ENCODE measurements at regions not wholly inside any gene's neighbourhood (a gene's known extent, or its start where the extent isn't known, plus 50 kb on each side); places are given as distances from the start of the nearest gene placed in this dataset.

GRCh38 chr18:26741758-26742157, 123.7 kb downstream of the AQP4 start:
- no peaks in the 10 kb centered on the region for H3K27me3 Mint-ChIP-seq (ENCODE audit: low read depth)
- H3K9me3 Mint-ChIP-seq = peaks cover 4% of the 10 kb centered on the region
- no peaks in the 10 kb centered on the region for H3K36me3 Mint-ChIP-seq (ENCODE audit: low read depth)
- H3K4me3 Mint-ChIP-seq = no peak overlapping the region
- TF ChIP-seq, protein P1, sequence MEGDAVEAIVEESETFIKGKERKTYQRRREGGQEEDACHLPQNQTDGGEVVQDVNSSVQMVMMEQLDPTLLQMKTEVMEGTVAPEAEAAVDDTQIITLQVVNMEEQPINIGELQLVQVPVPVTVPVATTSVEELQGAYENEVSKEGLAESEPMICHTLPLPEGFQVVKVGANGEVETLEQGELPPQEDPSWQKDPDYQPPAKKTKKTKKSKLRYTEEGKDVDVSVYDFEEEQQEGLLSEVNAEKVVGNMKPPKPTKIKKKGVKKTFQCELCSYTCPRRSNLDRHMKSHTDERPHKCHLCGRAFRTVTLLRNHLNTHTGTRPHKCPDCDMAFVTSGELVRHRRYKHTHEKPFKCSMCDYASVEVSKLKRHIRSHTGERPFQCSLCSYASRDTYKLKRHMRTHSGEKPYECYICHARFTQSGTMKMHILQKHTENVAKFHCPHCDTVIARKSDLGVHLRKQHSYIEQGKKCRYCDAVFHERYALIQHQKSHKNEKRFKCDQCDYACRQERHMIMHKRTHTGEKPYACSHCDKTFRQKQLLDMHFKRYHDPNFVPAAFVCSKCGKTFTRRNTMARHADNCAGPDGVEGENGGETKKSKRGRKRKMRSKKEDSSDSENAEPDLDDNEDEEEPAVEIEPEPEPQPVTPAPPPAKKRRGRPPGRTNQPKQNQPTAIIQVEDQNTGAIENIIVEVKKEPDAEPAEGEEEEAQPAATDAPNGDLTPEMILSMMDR (IDR thresholded peaks at IDR 0.05; ENCODE audit: unreplicated experiment in 3 of 3) = no peak
- no peak overlapping the region for H3K27ac Mint-ChIP-seq
- H3K4me1 Mint-ChIP-seq = peaks cover 19% of the 10 kb centered on the region

DNA sequence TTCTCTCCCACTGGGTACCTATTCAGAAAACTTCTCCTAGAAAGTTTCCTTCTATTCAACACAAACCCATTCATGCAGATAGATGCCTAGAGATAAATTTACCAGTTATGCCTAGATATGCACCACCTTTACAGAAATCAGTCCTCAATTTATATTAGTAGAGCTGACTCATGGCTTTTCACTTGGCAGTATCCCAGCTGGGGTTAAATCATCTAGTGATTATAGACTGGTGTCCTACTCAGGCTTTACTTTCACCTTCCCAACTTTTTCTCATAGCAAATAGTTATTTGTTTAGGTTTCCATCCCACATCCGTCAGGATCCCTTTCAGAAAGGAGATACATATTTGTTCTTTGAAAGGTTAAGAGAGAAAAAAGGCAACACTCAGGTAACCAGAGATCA, 124.5 kb downstream of the AQP4 start:
- peaks cover 4% of the 10 kb centered on the region for H3K9me3 Mint-ChIP-seq
- no peaks in the 10 kb centered on the region for H3K36me3 Mint-ChIP-seq (ENCODE audit: low read depth)
- H3K27ac Mint-ChIP-seq = no peak overlapping the region
- H3K4me1 Mint-ChIP-seq = peaks cover 12% of the 10 kb centered on the region
- H3K27me3 Mint-ChIP-seq (ENCODE audit: low read depth) = no peaks in the 10 kb centered on the region
- TF ChIP-seq, protein P1 (IDR thresholded peaks at IDR 0.05; ENCODE audit: unreplicated experiment in 3 of 3) = no peak
- H3K4me3 Mint-ChIP-seq = no peak overlapping the region

- H3K4me3 Mint-ChIP-seq = no peak overlapping the region
- TF ChIP-seq, protein P1 (IDR thresholded peaks at IDR 0.05; ENCODE audit: unreplicated experiment in 3 of 3) = no peak
- peaks cover 5% of the 10 kb centered on the region for H3K4me1 Mint-ChIP-seq
- H3K27ac Mint-ChIP-seq = no peak overlapping the region
- peaks cover 4% of the 10 kb centered on the region for H3K9me3 Mint-ChIP-seq
- H3K27me3 Mint-ChIP-seq (ENCODE audit: low read depth) = no peaks in the 10 kb centered on the region
- H3K36me3 Mint-ChIP-seq (ENCODE audit: low read depth) = no peaks in the 10 kb centered on the region
Measured at GRCh38 chr18:26740396-26740795, 125.1 kb downstream of the AQP4 start.

- no peaks in the 10 kb centered on the region for H3K36me3 Mint-ChIP-seq (ENCODE audit: low read depth)
- H3K4me3 Mint-ChIP-seq = no peak overlapping the region
- TF ChIP-seq, protein P1 (IDR thresholded peaks at IDR 0.05; ENCODE audit: unreplicated experiment in 3 of 3) = no peak
- H3K27ac Mint-ChIP-seq = no peak overlapping the region
- peaks cover 6% of the 10 kb centered on the region for H3K9me3 Mint-ChIP-seq
- H3K4me1 Mint-ChIP-seq = no peaks in the 10 kb centered on the region
- no peaks in the 10 kb centered on the region for H3K27me3 Mint-ChIP-seq (ENCODE audit: low read depth)
Measured at GRCh38 chr18:26738706-26739105, 126.8 kb downstream of the AQP4 start.

- TF ChIP-seq, protein P1 (IDR thresholded peaks at IDR 0.05; ENCODE audit: unreplicated experiment in 3 of 3) = no peak
- H3K27me3 Mint-ChIP-seq (ENCODE audit: low read depth) = no peaks in the 10 kb centered on the region
- H3K36me3 Mint-ChIP-seq (ENCODE audit: low read depth) = no peaks in the 10 kb centered on the region
- H3K27ac Mint-ChIP-seq = no peak overlapping the region
- H3K9me3 Mint-ChIP-seq = peaks cover 6% of the 10 kb centered on the region
- H3K4me1 Mint-ChIP-seq = no peaks in the 10 kb centered on the region
- H3K4me3 Mint-ChIP-seq = no peak overlapping the region
Measured at GRCh38 chr18:26736301-26736700, 129.2 kb downstream of the AQP4 start.

- no peaks in the 10 kb centered on the region for H3K27me3 Mint-ChIP-seq (ENCODE audit: low read depth)
- H3K27ac Mint-ChIP-seq = no peak overlapping the region
- H3K36me3 Mint-ChIP-seq (ENCODE audit: low read depth) = no peaks in the 10 kb centered on the region
- TF ChIP-seq, protein P1 (IDR thresholded peaks at IDR 0.05; ENCODE audit: unreplicated experiment in 3 of 3) = no peak
- no peaks in the 10 kb centered on the region for H3K4me1 Mint-ChIP-seq
- H3K9me3 Mint-ChIP-seq = peaks cover 2% of the 10 kb centered on the region
- no peak overlapping the region for H3K4me3 Mint-ChIP-seq
Measured at GRCh38 chr18:26734760-26735159, 130.7 kb downstream of the AQP4 start.

All from nephron (organoid).